ENCODE measurements at regions not wholly inside any gene's neighbourhood (a gene's known extent, or its start where the extent isn't known, plus 50 kb on each side); places are given as distances from the start of the nearest gene placed in this dataset.

DNA sequence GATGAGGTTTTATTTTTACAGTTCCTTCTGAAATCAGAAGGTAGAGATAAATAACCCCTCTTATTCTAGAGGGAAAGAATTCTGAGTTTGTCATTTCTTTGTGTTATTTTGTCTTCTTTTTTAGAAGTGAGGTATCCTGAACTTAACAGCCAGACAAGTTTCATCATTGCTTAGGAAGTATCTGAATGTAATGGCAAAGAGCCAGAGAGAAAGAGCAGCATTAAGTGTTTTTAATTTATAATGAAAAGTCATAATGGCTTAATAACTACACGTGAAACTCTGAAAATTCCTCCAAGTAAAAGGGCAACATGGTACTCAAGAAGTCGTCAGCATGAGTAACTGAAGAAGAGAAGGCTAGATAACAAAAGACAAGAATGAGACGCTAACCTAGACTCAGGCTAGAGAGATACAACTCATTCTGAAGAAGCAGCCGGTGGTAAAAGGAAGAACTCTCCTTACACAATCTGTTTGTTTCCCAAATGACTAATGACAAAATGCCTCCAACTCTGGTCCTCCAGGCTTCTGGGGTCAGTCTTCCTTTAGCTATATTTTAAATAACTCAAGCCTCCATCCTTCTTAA, 116.2 kb upstream of the NECTIN3 start:
- TF ChIP-seq, protein P1, sequence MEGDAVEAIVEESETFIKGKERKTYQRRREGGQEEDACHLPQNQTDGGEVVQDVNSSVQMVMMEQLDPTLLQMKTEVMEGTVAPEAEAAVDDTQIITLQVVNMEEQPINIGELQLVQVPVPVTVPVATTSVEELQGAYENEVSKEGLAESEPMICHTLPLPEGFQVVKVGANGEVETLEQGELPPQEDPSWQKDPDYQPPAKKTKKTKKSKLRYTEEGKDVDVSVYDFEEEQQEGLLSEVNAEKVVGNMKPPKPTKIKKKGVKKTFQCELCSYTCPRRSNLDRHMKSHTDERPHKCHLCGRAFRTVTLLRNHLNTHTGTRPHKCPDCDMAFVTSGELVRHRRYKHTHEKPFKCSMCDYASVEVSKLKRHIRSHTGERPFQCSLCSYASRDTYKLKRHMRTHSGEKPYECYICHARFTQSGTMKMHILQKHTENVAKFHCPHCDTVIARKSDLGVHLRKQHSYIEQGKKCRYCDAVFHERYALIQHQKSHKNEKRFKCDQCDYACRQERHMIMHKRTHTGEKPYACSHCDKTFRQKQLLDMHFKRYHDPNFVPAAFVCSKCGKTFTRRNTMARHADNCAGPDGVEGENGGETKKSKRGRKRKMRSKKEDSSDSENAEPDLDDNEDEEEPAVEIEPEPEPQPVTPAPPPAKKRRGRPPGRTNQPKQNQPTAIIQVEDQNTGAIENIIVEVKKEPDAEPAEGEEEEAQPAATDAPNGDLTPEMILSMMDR (IDR thresholded peaks at IDR 0.05): no peak
- TF ChIP-seq POLR2A (IDR thresholded peaks at IDR 0.05): no peak
- 57 to 66% (median 61%) methylated on average over 4 of the region's 4 CpGs for WGBS, 4 donors
- Histone ChIP-seq H3K36me3 (replicated peaks in 1 of 2) (no peaks in the 10 kb centered on the region), H3K27me3 (no peaks in the 10 kb centered on the region), H3K4me1 (replicated peaks in 1 of 2) (no peaks in the 10 kb centered on the region), H3K4me3 (no peak overlapping the region), H3K9me3 (replicated peaks in 1 of 3) (no peaks in the 10 kb centered on the region), H3K27ac (no peak overlapping the region)
- no peak for DNase-seq
- intact Hi-C loops (cut with DNase I): no loop called here

GRCh38 chr3:110956081-110956480, 115.5 kb upstream of the NECTIN3 start:
- 77 to 87% (median 83%) methylated on average over 3 of the region's 3 CpGs for WGBS, 4 donors
- Histone ChIP-seq H3K36me3 (replicated peaks in 1 of 2) (no peaks in the 10 kb centered on the region), H3K9me3 (replicated peaks in 1 of 3) (no peaks in the 10 kb centered on the region), H3K4me1 (replicated peaks in 1 of 2) (no peaks in the 10 kb centered on the region), H3K27me3 (no peaks in the 10 kb centered on the region), H3K4me3 (no peak overlapping the region), H3K27ac (no peak overlapping the region)
- TF ChIP-seq POLR2A (IDR thresholded peaks at IDR 0.05): no peak
- TF ChIP-seq, protein P1 (IDR thresholded peaks at IDR 0.05): no peak
- DNase-seq: no peak
- intact Hi-C loops (cut with DNase I): no loop called here

- TF ChIP-seq POLR2A (IDR thresholded peaks at IDR 0.05): no peak
- TF ChIP-seq, protein P1 (IDR thresholded peaks at IDR 0.05): no peak
- H3K36me3 ChIP-seq (replicated peaks in 1 of 2): no peaks in the 10 kb centered on the region
- no peaks in the 10 kb centered on the region for H3K9me3 ChIP-seq (replicated peaks in 1 of 3)
- WGBS, 4 donors: 89 to 98% (median 92%) methylated on average over 1 of the region's 1 CpG
- H3K4me3 ChIP-seq: no peak overlapping the region
- intact Hi-C loops (cut with DNase I): no loop called here
- no peaks in the 10 kb centered on the region for H3K4me1 ChIP-seq (replicated peaks in 1 of 2)
- H3K27ac ChIP-seq: no peak overlapping the region
- H3K27me3 ChIP-seq: no peaks in the 10 kb centered on the region
- no peak for DNase-seq
These were observed 114.2 kb upstream of the NECTIN3 start for GRCh38 chr3:110957247-110958025.

- intact Hi-C loops (cut with DNase I): no loop called here
- no peaks in the 10 kb centered on the region for H3K9me3 ChIP-seq (replicated peaks in 1 of 3)
These were observed 113.1 kb upstream of the NECTIN3 start for GRCh38 chr3:110958313-110959147.

More at GRCh38 chr3:110958313-110959147, 113.1 kb upstream of the NECTIN3 start:
- no peak for DNase-seq
- H3K27me3 ChIP-seq: no peaks in the 10 kb centered on the region
- WGBS, 4 donors: 74 to 82% (median 81%) methylated on average over 7 to 10 of the region's 10 CpGs
- TF ChIP-seq, protein P1 (IDR thresholded peaks at IDR 0.05): no peak
- no peak for TF ChIP-seq POLR2A (IDR thresholded peaks at IDR 0.05)
- no peak overlapping the region for H3K27ac ChIP-seq
- H3K36me3 ChIP-seq (replicated peaks in 1 of 2): no peaks in the 10 kb centered on the region
- H3K4me3 ChIP-seq: no peak overlapping the region
- no peaks in the 10 kb centered on the region for H3K4me1 ChIP-seq (replicated peaks in 1 of 2)
